ENCODE measurements at regions not wholly inside any gene's neighbourhood (a gene's known extent, or its start where the extent isn't known, plus 50 kb on each side); places are given as distances from the start of the nearest gene placed in this dataset.

GRCh38 chr9:16960084-16960483, 89.6 kb upstream of the BNC2 start:
- DNase-seq (ENCODE audit: low read depth in 2 of 3, low spot score in 2 of 3): no peak

GRCh38 chr9:16959391-16959790, 88.9 kb upstream of the BNC2 start:
- DNase-seq (ENCODE audit: low read depth in 2 of 3, low spot score in 2 of 3): no peak

GRCh38 chr9:16954040-16954439, 83.6 kb upstream of the BNC2 start:
- DNase-seq (ENCODE audit: low read depth in 2 of 3, low spot score in 2 of 3): no peak

GRCh38 chr9:16951502-16951901, 81.0 kb upstream of the BNC2 start:
- no peak for DNase-seq (ENCODE audit: low read depth in 2 of 3, low spot score in 2 of 3)

- DNase-seq (ENCODE audit: low read depth in 2 of 3, low spot score in 2 of 3): no peak
These were observed 79.6 kb upstream of the BNC2 start for GRCh38 chr9:16950051-16950450.

- DNase-seq (ENCODE audit: low read depth in 2 of 3, low spot score in 2 of 3): no peak
These were observed 60.1 kb upstream of the BNC2 start for GRCh38 chr9:16930578-16930977.

GRCh38 chr9:16928179-16928945, 57.9 kb upstream of the BNC2 start:
- no peak for DNase-seq (ENCODE audit: low read depth in 2 of 3, low spot score in 2 of 3)

- DNase-seq (ENCODE audit: low read depth in 2 of 3, low spot score in 2 of 3): no peak
These were observed 55.0 kb upstream of the BNC2 start for GRCh38 chr9:16925426-16925825.

- no peak for DNase-seq (ENCODE audit: low read depth in 2 of 3, low spot score in 2 of 3)
These were observed 53.9 kb upstream of the BNC2 start for GRCh38 chr9:16924311-16924915.

- DNase-seq (ENCODE audit: low read depth in 2 of 3, low spot score in 2 of 3): no peak
These were observed 51.4 kb upstream of the BNC2 start for GRCh38 chr9:16921855-16922254.

Data from hematopoietic multipotent progenitor cell (in vitro differentiated cells).